Astrocyte (in vitro differentiated cells and primary cell): ENCODE measurements at regions not wholly inside any gene's neighbourhood (a gene's known extent, or its start where the extent isn't known, plus 50 kb on each side); places are given as distances from the start of the nearest gene placed in this dataset.
A peak's percentile ranks its signal among the peaks of the same experiment; 100 is the strongest.

Experiments
- DNase-seq: peaks from one replicate; pipeline ENCODE4 v3.0.0-alpha.2; 2010; ENCODE audit warnings: low read depth
- FAIRE-seq: peaks from 2 replicates; lab custom pipeline; 2011; peaks lifted over from hg19 to GRCh38; lab: Jason Lieb, UNC
- H2AFZ ChIP-seq: 2 replicates; pipeline ENCODE4 v1.6.0; 2012; ENCODE audit warnings: low read depth, low read length, inconsistent platforms
- H3K27ac ChIP-seq: 2 replicates; pipeline ENCODE4 v1.5.1; 2011; ENCODE audit warnings: low read depth, low read length, inconsistent platforms
- H3K27me3 ChIP-seq: 2 replicates; pipeline ENCODE4 v1.6.0; 2011; ENCODE audit warnings: low read length, inconsistent platforms; ENCODE audit not compliant: insufficient read depth
- H3K36me3 ChIP-seq: 2 replicates; pipeline ENCODE4 v1.5.1; 2011; ENCODE audit warnings: low read length, inconsistent platforms; ENCODE audit not compliant: insufficient read depth
- H3K4me1 ChIP-seq: 2 replicates; pipeline ENCODE4 v1.5.1; 2011; ENCODE audit warnings: low read length, inconsistent platforms; ENCODE audit not compliant: insufficient read depth
- H3K4me2 ChIP-seq: 2 replicates; pipeline ENCODE4 v1.6.0; 2012; ENCODE audit warnings: low read length, inconsistent platforms
- H3K4me3 ChIP-seq: 2 replicates; pipeline ENCODE4 v1.5.1; 2011; ENCODE audit warnings: low read depth, mild to moderate bottlenecking, low read length, inconsistent platforms; ENCODE audit not compliant: insufficient read depth
- H3K79me2 ChIP-seq: 2 replicates; pipeline ENCODE4 v1.6.0; 2012; ENCODE audit warnings: mild to moderate bottlenecking, low read length, inconsistent platforms; ENCODE audit not compliant: insufficient read depth
- H3K9ac ChIP-seq: 2 replicates; pipeline ENCODE4 v1.6.0; 2012; ENCODE audit warnings: mild to moderate bottlenecking, low read length, inconsistent platforms
- H3K9me3 ChIP-seq: 2 replicates; pipeline ENCODE4 v1.5.1; 2012; ENCODE audit warnings: low read depth, mild to moderate bottlenecking, low read length, inconsistent platforms; ENCODE audit not compliant: insufficient read depth
- H4K20me1 ChIP-seq: 2 replicates; pipeline ENCODE4 v1.6.0; 2012; ENCODE audit warnings: low read length, inconsistent platforms; ENCODE audit not compliant: insufficient read depth
- H3K27ac Mint-ChIP-seq: one replicate; pipeline ENCODE4 v1.8.0; 2021; ENCODE audit warnings: mild to moderate bottlenecking, mixed read lengths; ENCODE audit not compliant: unreplicated experiment
- H3K27me3 Mint-ChIP-seq: one replicate; pipeline ENCODE4 v1.8.0; 2021; ENCODE audit warnings: low read depth, mixed read lengths; ENCODE audit not compliant: unreplicated experiment
- H3K36me3 Mint-ChIP-seq: one replicate; pipeline ENCODE4 v1.8.0; 2021; ENCODE audit warnings: low read depth, mixed read lengths; ENCODE audit not compliant: unreplicated experiment
- H3K4me1 Mint-ChIP-seq: one replicate; pipeline ENCODE4 v1.8.0; 2021; ENCODE audit warnings: low read depth, mixed read lengths; ENCODE audit not compliant: unreplicated experiment
- H3K4me3 Mint-ChIP-seq: one replicate; pipeline ENCODE4 v1.8.0; 2021; ENCODE audit warnings: mild to moderate bottlenecking, moderate library complexity, mixed read lengths; ENCODE audit not compliant: unreplicated experiment
- H3K9me3 Mint-ChIP-seq: one replicate; pipeline ENCODE4 v1.8.0; 2021; ENCODE audit warnings: mild to moderate bottlenecking, mixed read lengths; ENCODE audit not compliant: unreplicated experiment
- EZH2 ChIP-seq: IDR thresholded peaks from 2 replicates; pipeline ENCODE4 v1.6.1; 2012; ENCODE audit warnings: mild to moderate bottlenecking, low read length, inconsistent platforms; ENCODE audit not compliant: insufficient read depth
- TF ChIP-seq, protein P1 (sequence below): IDR thresholded peaks from 2 replicates; pipeline ENCODE4 v1.5.1; 2011; ENCODE audit warnings: low read depth, mild to moderate bottlenecking, inconsistent platforms, low read length, moderate library complexity; ENCODE audit not compliant: insufficient read depth

DNA sequence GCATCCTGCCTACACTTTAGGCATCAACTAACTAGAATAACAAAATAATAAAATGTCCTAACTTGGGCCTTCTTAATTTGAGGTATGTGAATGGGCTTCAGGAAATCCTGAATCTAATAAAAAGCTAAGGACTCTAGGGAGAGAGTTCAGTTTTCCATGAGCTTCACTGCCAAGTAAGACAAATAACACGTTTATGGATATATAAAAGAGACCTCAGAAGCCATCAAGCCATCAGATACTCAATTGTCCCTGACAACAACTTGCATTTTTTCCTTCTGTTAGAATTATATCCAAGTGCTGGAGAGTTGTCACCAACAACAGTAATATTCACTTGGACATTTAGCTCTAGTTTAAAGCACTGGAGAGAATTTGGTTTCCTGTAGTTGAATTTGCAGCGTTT lies 102.4 kb upstream of the IGSF10 start:
- no peaks in the 10 kb centered on the region for H3K9me3 Mint-ChIP-seq
- Histone ChIP-seq H3K79me2 (no peaks in the 10 kb centered on the region), H3K27me3 (no peaks in the 10 kb centered on the region), H3K9me3 (no peaks in the 10 kb centered on the region), H4K20me1 (no peaks in the 10 kb centered on the region), H3K4me1 (no peaks in the 10 kb centered on the region), H3K9ac (no peak overlapping the region), H2AFZ (no peak overlapping the region), H3K27ac (no peak overlapping the region), H3K4me2 (no peak overlapping the region), H3K4me3 (no peak overlapping the region), H3K36me3 (no peaks in the 10 kb centered on the region)
- H3K27ac Mint-ChIP-seq = no peak overlapping the region
- no peak for TF ChIP-seq EZH2
- TF ChIP-seq, protein P1, sequence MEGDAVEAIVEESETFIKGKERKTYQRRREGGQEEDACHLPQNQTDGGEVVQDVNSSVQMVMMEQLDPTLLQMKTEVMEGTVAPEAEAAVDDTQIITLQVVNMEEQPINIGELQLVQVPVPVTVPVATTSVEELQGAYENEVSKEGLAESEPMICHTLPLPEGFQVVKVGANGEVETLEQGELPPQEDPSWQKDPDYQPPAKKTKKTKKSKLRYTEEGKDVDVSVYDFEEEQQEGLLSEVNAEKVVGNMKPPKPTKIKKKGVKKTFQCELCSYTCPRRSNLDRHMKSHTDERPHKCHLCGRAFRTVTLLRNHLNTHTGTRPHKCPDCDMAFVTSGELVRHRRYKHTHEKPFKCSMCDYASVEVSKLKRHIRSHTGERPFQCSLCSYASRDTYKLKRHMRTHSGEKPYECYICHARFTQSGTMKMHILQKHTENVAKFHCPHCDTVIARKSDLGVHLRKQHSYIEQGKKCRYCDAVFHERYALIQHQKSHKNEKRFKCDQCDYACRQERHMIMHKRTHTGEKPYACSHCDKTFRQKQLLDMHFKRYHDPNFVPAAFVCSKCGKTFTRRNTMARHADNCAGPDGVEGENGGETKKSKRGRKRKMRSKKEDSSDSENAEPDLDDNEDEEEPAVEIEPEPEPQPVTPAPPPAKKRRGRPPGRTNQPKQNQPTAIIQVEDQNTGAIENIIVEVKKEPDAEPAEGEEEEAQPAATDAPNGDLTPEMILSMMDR = no peak
- no peak overlapping the region for H3K4me3 Mint-ChIP-seq
- no peaks in the 10 kb centered on the region for H3K27me3 Mint-ChIP-seq
- no peaks in the 10 kb centered on the region for H3K36me3 Mint-ChIP-seq
- no peaks in the 10 kb centered on the region for H3K4me1 Mint-ChIP-seq
- FAIRE-seq (no peak), DNase-seq (no peak)

DNA sequence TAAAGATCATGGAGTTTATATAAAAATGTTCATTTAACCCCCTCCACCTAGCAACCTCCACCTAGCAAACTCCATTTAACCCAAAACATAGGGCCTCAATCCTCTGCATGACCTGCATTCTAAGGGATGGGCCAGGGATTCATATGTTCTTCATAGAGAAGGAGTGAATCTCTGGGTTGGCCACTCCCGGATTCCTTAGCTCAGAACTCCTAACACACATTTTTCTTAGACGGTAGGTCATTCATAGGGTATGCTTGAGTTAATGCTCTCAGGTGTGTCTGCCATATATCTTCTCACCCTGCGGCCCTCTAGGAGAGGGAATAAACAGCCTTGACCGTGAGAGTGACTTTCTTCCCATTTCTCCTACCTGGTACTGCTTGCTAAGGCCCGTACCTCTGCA lies 102.0 kb upstream of the IGSF10 start:
- Histone ChIP-seq H3K79me2 (no peaks in the 10 kb centered on the region), H4K20me1 (no peaks in the 10 kb centered on the region), H3K9ac (no peak overlapping the region), H3K9me3 (no peaks in the 10 kb centered on the region), H2AFZ (no peak overlapping the region), H3K27ac (no peak overlapping the region), H3K4me1 (no peaks in the 10 kb centered on the region), H3K27me3 (no peaks in the 10 kb centered on the region), H3K4me3 (no peak overlapping the region), H3K4me2 (no peak overlapping the region), H3K36me3 (no peaks in the 10 kb centered on the region)
- FAIRE-seq = no peak
- no peak for TF ChIP-seq EZH2
- TF ChIP-seq, protein P1 = no peak
- Mint-ChIP-seq H3K9me3 (no peaks in the 10 kb centered on the region), H3K27ac (no peak overlapping the region), H3K4me1 (no peaks in the 10 kb centered on the region), H3K27me3 (no peaks in the 10 kb centered on the region), H3K4me3 (no peak overlapping the region), H3K36me3 (no peaks in the 10 kb centered on the region)
- DNase-seq = no peak

DNA sequence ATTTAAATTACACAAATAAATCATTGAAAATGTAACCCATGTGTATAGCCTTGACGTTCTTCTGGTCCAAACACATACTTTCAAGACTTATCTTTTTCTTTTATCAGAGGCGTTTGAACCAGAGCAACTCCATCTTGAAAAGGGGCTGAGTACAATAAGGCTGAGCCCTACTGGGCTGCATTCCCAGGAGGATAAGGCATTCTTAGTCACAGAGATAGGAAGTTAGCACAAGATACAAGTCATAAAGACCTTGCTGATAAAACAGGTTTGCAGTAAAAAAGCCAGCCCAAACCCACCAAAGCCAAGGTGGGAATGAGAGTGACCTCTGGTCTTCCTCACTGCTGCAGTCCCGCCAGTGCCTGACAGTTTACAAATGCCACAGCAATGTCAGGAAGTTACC lies 101.0 kb upstream of the IGSF10 start:
- H3K27ac ChIP-seq = no peak overlapping the region

More for the DNA sequence above, 101.0 kb upstream of the IGSF10 start:
- Histone ChIP-seq H3K4me3 (no peak overlapping the region), H3K79me2 (no peaks in the 10 kb centered on the region), H3K27me3 (no peaks in the 10 kb centered on the region), H3K9me3 (no peaks in the 10 kb centered on the region), H2AFZ (no peak overlapping the region), H3K36me3 (no peaks in the 10 kb centered on the region), H3K4me1 (no peaks in the 10 kb centered on the region), H4K20me1 (no peaks in the 10 kb centered on the region), H3K9ac (no peak overlapping the region), H3K4me2 (no peak overlapping the region)
- Mint-ChIP-seq H3K9me3 (no peaks in the 10 kb centered on the region), H3K36me3 (no peaks in the 10 kb centered on the region), H3K27ac (no peak overlapping the region), H3K27me3 (no peaks in the 10 kb centered on the region), H3K4me3 (no peak overlapping the region), H3K4me1 (no peaks in the 10 kb centered on the region)
- TF ChIP-seq EZH2 = no peak
- TF ChIP-seq, protein P1 = no peak
- DNase-seq (peak; percentile 60), FAIRE-seq (no peak)
